GM21786 (cell line): ENCODE measurements at regions not wholly inside any gene's neighbourhood (a gene's known extent, or its start where the extent isn't known, plus 50 kb on each side); places are given as distances from the start of the nearest gene placed in this dataset.

Experiments used
- ATAC-seq: cut with Tn5 transposase; IDR thresholded peaks from one replicate; pipeline ENCODE4 v1.9.1; 2021; ENCODE audit not compliant: unreplicated experiment

- no peak for ATAC-seq
Observed at GRCh38 chr1:84759756-84760155, 69.5 kb upstream of the SSX2IP start.

GRCh38 chr1:84758968-84759491 lies 68.8 kb upstream of the SSX2IP start:
- no peak for ATAC-seq

GRCh38 chr1:84758476-84758875 lies 68.2 kb upstream of the SSX2IP start:
- ATAC-seq = no peak

GRCh38 chr1:84757301-84757700 lies 67.0 kb upstream of the SSX2IP start:
- ATAC-seq = no peak

GRCh38 chr1:84756455-84757082 lies 66.3 kb upstream of the SSX2IP start:
- ATAC-seq = no peak

- ATAC-seq = no peak
Observed at GRCh38 chr1:84756001-84756400, 65.7 kb upstream of the SSX2IP start.

- ATAC-seq = no peak
Observed at GRCh38 chr1:84755216-84755615, 65.0 kb upstream of the SSX2IP start.

GRCh38 chr1:84754386-84754703 lies 64.1 kb upstream of the SSX2IP start:
- ATAC-seq = no peak

- ATAC-seq = peak; percentile 88
Observed at GRCh38 chr1:84753516-84754385, 63.5 kb upstream of the SSX2IP start.

- ATAC-seq = no peak
Observed at GRCh38 chr1:84750110-84750730, 60.0 kb upstream of the SSX2IP start.

GRCh38 chr1:84749427-84749826 lies 59.2 kb upstream of the SSX2IP start:
- ATAC-seq = no peak

- ATAC-seq = no peak
Observed at GRCh38 chr1:84748364-84748763, 58.1 kb upstream of the SSX2IP start.

- no peak for ATAC-seq
Observed at GRCh38 chr1:84745857-84746256, 55.6 kb upstream of the SSX2IP start.

GRCh38 chr1:84743896-84744295 lies 53.6 kb upstream of the SSX2IP start:
- ATAC-seq = no peak

GRCh38 chr1:84742653-84743052 lies 52.4 kb upstream of the SSX2IP start:
- peak; percentile 79 for ATAC-seq

- no peak for ATAC-seq
Observed at GRCh38 chr1:84740050-84740714, 49.9 kb upstream of the SSX2IP start.
